CD4-positive, alpha-beta T cell treated with Interleukin-15 for 4 hours (primary cell): ENCODE measurements at regions not wholly inside any gene's neighbourhood (a gene's known extent, or its start where the extent isn't known, plus 50 kb on each side); places are given as distances from the start of the nearest gene placed in this dataset.

Experiments
- DNase-seq: peaks from one replicate; pipeline ENCODE4 v3.0.0-alpha.2; 2020; ENCODE audit warnings: low spot score

- DNase-seq, result no peak
Observed at GRCh38 chr22:27541836-27542235, 259.7 kb downstream of the MN1 start.

- no peak for DNase-seq
Observed at GRCh38 chr22:27542602-27543001, 259.0 kb downstream of the MN1 start.

GRCh38 chr22:27543460-27543859 lies 258.1 kb downstream of the MN1 start:
- no peak for DNase-seq

GRCh38 chr22:27545085-27545484 lies 256.5 kb downstream of the MN1 start:
- DNase-seq, result no peak

GRCh38 chr22:27546157-27546935 lies 255.2 kb downstream of the MN1 start:
- no peak for DNase-seq

GRCh38 chr22:27551402-27551801 lies 250.2 kb downstream of the MN1 start:
- DNase-seq, result no peak

GRCh38 chr22:27552176-27552575 lies 249.4 kb downstream of the MN1 start:
- no peak for DNase-seq

GRCh38 chr22:27552863-27553262 lies 248.7 kb downstream of the MN1 start:
- no peak for DNase-seq

GRCh38 chr22:27554106-27554811 lies 247.3 kb downstream of the MN1 start:
- no peak for DNase-seq

GRCh38 chr22:27554841-27555456 lies 246.6 kb downstream of the MN1 start:
- no peak for DNase-seq

GRCh38 chr22:27556371-27556770 lies 245.2 kb downstream of the MN1 start:
- DNase-seq, result no peak

GRCh38 chr22:27557286-27558008 lies 244.1 kb downstream of the MN1 start:
- DNase-seq, result no peak

- no peak for DNase-seq
Observed at GRCh38 chr22:27558658-27559371, 242.7 kb downstream of the MN1 start.

- no peak for DNase-seq
Observed at GRCh38 chr22:27560781-27561180, 240.8 kb downstream of the MN1 start.

- no peak for DNase-seq
Observed at GRCh38 chr22:27561286-27561904, 240.2 kb downstream of the MN1 start.

- no peak for DNase-seq
Observed at GRCh38 chr22:27564806-27565205, 236.8 kb downstream of the MN1 start.

GRCh38 chr22:27566602-27567001 lies 235.0 kb downstream of the MN1 start:
- no peak for DNase-seq

- DNase-seq, result no peak
Observed at GRCh38 chr22:27568265-27568664, 233.3 kb downstream of the MN1 start.

- DNase-seq, result no peak
Observed at GRCh38 chr22:27571463-27572277, 229.9 kb downstream of the MN1 start.

- no peak for DNase-seq
Observed at GRCh38 chr22:27572278-27572666, 229.3 kb downstream of the MN1 start.
